ENCODE measurements at regions not wholly inside any gene's neighbourhood (a gene's known extent, or its start where the extent isn't known, plus 50 kb on each side); places are given as distances from the start of the nearest gene placed in this dataset.

- ChIA-PET CTCF (no interaction called here), POLR2A (no interaction called here)
- no peak for TF ChIP-seq CTCF (IDR thresholded peaks at IDR 0.05; ENCODE audit: control extremely low read depth, extremely low read depth, low read depth, missing control alignments)
These were observed 148.7 kb upstream of the TNRC6C start for GRCh38 chr17:77809814-77810213.

DNA sequence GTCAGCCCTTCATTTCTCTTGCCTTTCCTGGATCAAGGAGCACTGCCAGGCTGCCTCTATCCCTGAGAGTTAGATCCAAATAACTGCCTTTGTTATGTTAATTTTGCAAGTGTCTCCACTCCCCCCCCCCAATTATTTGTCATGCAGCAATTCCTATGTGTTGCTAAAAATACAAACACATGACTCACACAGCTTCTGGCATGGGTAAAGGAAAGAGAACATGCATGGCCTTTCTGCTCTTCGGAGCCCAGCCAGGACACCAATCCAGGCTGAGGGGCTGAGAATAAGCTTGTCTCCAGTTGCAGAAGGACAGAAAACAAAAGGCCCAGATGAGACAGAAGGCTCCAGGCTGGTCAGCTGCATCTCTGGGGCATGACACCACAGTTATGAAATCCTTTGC lies 148.0 kb upstream of the TNRC6C start:
- POLR2A ChIA-PET = no interaction called here
- no peak for DNase-seq (ENCODE audit: extremely low spot score)
- TF ChIP-seq CTCF (IDR thresholded peaks at IDR 0.05; ENCODE audit: control extremely low read depth, extremely low read depth, low read depth, missing control alignments) = no peak
- CTCF ChIA-PET = no interaction called here

More at GRCh38 chr17:77809814-77810213, 148.7 kb upstream of the TNRC6C start:
- no peak for DNase-seq (ENCODE audit: extremely low spot score)

DNA sequence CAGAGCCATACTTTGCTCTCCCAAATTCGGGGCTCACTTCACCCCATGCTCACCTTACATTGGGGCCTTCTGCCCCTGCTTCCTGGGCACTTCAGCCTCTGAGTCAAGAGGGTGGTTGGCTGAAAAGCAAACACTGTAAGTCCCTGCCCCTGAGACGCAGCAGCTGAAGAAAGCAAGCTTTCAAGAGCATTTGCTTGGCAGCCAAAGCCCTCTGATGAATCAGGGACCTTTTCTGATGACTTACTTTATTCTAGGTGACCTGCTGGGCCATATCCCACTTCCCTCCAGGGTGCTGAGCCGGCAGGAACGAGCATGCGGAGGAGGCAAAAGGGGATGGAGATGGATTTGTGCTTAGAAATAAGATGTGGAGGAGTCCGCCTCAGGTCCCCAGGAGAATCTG lies 147.0 kb upstream of the TNRC6C start:
- CTCF ChIA-PET = no interaction called here
- TF ChIP-seq CTCF (IDR thresholded peaks at IDR 0.05; ENCODE audit: control extremely low read depth, extremely low read depth, low read depth, missing control alignments) = no peak
- DNase-seq (ENCODE audit: extremely low spot score) = no peak
- POLR2A ChIA-PET = no interaction called here

DNA sequence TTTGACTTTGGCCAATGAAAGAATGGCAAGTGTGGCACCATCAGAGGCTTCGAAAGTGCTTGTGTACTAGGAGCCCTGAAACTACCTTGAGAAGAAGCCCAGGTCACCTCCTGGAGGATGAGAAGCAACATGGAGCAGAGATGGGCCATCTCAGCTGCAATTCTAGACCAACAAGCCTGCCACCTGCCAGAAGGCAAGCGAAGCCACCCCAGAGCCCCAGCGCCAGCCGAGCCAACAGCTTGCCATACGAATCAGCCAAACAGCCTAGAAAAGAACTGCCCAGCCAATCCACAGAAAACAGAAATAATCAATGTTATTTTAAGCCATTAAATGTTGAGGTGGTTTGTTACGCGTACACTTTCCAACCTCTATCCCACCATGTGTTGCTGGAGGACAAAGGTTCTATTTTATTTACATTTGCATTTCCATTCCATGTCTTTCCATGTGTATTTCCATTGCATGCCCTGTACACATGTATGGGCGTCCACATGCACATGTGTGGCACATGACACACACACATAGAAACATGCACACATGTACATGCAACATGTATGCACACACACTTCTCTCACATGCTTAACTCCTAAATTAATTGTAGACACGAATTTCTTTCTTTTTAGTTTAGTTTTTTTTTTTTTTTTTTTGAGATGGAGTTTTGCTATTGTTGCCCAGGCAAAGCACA lies 144.3 kb upstream of the TNRC6C start:
- TF ChIP-seq CTCF (IDR thresholded peaks at IDR 0.05; ENCODE audit: control extremely low read depth, extremely low read depth, low read depth, missing control alignments) = no peak
- no peak for DNase-seq (ENCODE audit: extremely low spot score)
- POLR2A ChIA-PET = no interaction called here
- CTCF ChIA-PET = no interaction called here

GRCh38 chr17:77815127-77815905 lies 143.2 kb upstream of the TNRC6C start:
- DNase-seq (ENCODE audit: extremely low spot score) = no peak
- no peak for TF ChIP-seq CTCF (IDR thresholded peaks at IDR 0.05; ENCODE audit: control extremely low read depth, extremely low read depth, low read depth, missing control alignments)
- CTCF ChIA-PET = no interaction called here
- POLR2A ChIA-PET = no interaction called here

- POLR2A ChIA-PET = no interaction called here
- CTCF ChIA-PET = interaction anchor here (1.0 kb wide), 1 partner anchor 8 kb away, joined by 3 read pairs; no protein-coding TSS in a partner anchor
- no peak for TF ChIP-seq CTCF (IDR thresholded peaks at IDR 0.05; ENCODE audit: control extremely low read depth, extremely low read depth, low read depth, missing control alignments)
- DNase-seq (ENCODE audit: extremely low spot score) = no peak
These were observed 140.6 kb upstream of the TNRC6C start for GRCh38 chr17:77817953-77818352.
